Neuronal stem cell (in vitro differentiated cells): ENCODE measurements at regions not wholly inside any gene's neighbourhood (a gene's known extent, or its start where the extent isn't known, plus 50 kb on each side); places are given as distances from the start of the nearest gene placed in this dataset.
"Not testable (repeated sequence)": the region's sequence is repeated elsewhere in the genome, so short reads cannot be mapped to it uniquely, and the experiment has no call there.

Experiments used
- DNase-seq: peaks from one replicate; pipeline ENCODE4 v3.0.0-alpha.2; 2013; ENCODE audit warnings: low spot score
- H2AFZ ChIP-seq: one replicate; pipeline ENCODE4 v1.6.1; 2013; ENCODE audit warnings: mild to moderate bottlenecking, low read length, inconsistent platforms
- H2AK5ac ChIP-seq: 2 replicates; pipeline ENCODE4 v1.6.1; 2013; ENCODE audit warnings: low read depth, mild to moderate bottlenecking, inconsistent platforms, low read length, moderate library complexity, mixed read lengths
- H2BK120ac ChIP-seq: 2 replicates; pipeline ENCODE4 v1.6.1; 2013; ENCODE audit warnings: low read depth, mild to moderate bottlenecking, inconsistent platforms, low read length, moderate library complexity, mixed read lengths
- H2BK12ac ChIP-seq: one replicate; pipeline ENCODE4 v1.6.1; 2013; ENCODE audit warnings: low read length, inconsistent platforms
- H2BK15ac ChIP-seq: 2 replicates; pipeline ENCODE4 v1.6.1; 2013; ENCODE audit warnings: mild to moderate bottlenecking, low read length, inconsistent platforms, mixed read lengths
- H2BK5ac ChIP-seq: one replicate; pipeline ENCODE4 v1.6.1; 2013; ENCODE audit warnings: inconsistent platforms, mild to moderate bottlenecking, low read length, moderate library complexity
- H3K14ac ChIP-seq: one replicate; pipeline ENCODE4 v1.6.1; 2013; ENCODE audit warnings: low read length, inconsistent platforms
- H3K18ac ChIP-seq: 2 replicates; pipeline ENCODE4 v1.6.1; 2013; ENCODE audit warnings: low read length, inconsistent platforms
- H3K23ac ChIP-seq: 2 replicates; pipeline ENCODE4 v1.6.1; 2013; ENCODE audit warnings: low read depth, mild to moderate bottlenecking, mixed read lengths, low read length, inconsistent platforms; ENCODE audit not compliant: poor library complexity
- H3K27ac ChIP-seq: replicated peaks from 3 replicates; pipeline ENCODE4 v1.5.1; 2013; ENCODE audit warnings: low read length, inconsistent platforms
- H3K27me3 ChIP-seq, 3 experiments: 2 replicates each; pipeline ENCODE4 v1.6.1; 2013; ENCODE audit warnings: low read length in 3 of 3, mild to moderate bottlenecking in 2 of 3, inconsistent platforms in 1 of 3, low read depth in 1 of 3, mixed read lengths in 1 of 3, moderate library complexity in 1 of 3; ENCODE audit not compliant: control insufficient read depth in 3 of 3, insufficient read depth in 3 of 3
- H3K36me3 ChIP-seq, 2 donors: replicated peaks in 1 of 2; 2 replicates each; pipeline ENCODE4 v1.6.1; 2013; ENCODE audit warnings: low read length in 2 of 2; ENCODE audit not compliant: control insufficient read depth in 2 of 2, insufficient read depth in 2 of 2
- H3K4ac ChIP-seq: 2 replicates; pipeline ENCODE4 v1.6.1; 2013; ENCODE audit warnings: inconsistent platforms, mild to moderate bottlenecking, low read length, moderate library complexity
- H3K4me1 ChIP-seq, 2 donors: 1 replicate in 1 of 2; 2 replicates in 1 of 2; pipeline ENCODE4 v1.6.1; 2013; ENCODE audit warnings: low read length in 2 of 2, low read depth in 1 of 2; ENCODE audit not compliant: control insufficient read depth in 2 of 2, insufficient read depth in 1 of 2
- H3K4me2 ChIP-seq: one replicate; pipeline ENCODE4 v1.6.1; 2013; ENCODE audit warnings: mild to moderate bottlenecking, low read length, inconsistent platforms; ENCODE audit not compliant: insufficient read depth, poor library complexity, severe bottlenecking
- H3K4me3 ChIP-seq, 2 donors: 2 replicates each; pipeline ENCODE4 v1.5.1; 2013; ENCODE audit warnings: low read length in 2 of 2, mild to moderate bottlenecking in 2 of 2, inconsistent platforms in 1 of 2, moderate library complexity in 1 of 2
- H3K79me1 ChIP-seq: one replicate; pipeline ENCODE4 v1.6.1; 2013; ENCODE audit warnings: low read depth, mild to moderate bottlenecking, inconsistent platforms, low read length, moderate library complexity
- H3K9ac ChIP-seq: one replicate; pipeline ENCODE4 v1.6.1; 2013; ENCODE audit warnings: mild to moderate bottlenecking, low read depth, low read length, inconsistent platforms; ENCODE audit not compliant: poor library complexity
- H3K9me3 ChIP-seq, 2 donors: replicated peaks in 1 of 2; 2 replicates each; pipeline versions ENCODE3 to v1.6.1; 2013; ENCODE audit warnings: low read length in 2 of 2, mild to moderate bottlenecking in 2 of 2, inconsistent platforms in 1 of 2, low read depth in 1 of 2, mixed read lengths in 1 of 2, moderate library complexity in 1 of 2; ENCODE audit not compliant: control insufficient read depth in 2 of 2, insufficient read depth in 1 of 2
- H4K8ac ChIP-seq: one replicate; pipeline ENCODE4 v1.6.1; 2013; ENCODE audit warnings: low read depth, mild to moderate bottlenecking, inconsistent platforms, low read length, moderate library complexity
- H4K91ac ChIP-seq: one replicate; pipeline ENCODE4 v1.6.1; 2013; ENCODE audit warnings: low read length, low read depth, mild to moderate bottlenecking, inconsistent platforms; ENCODE audit not compliant: poor library complexity
- WGBS, 2 donors: extraction: QIAGEN DNeasy Blood & Tissue Kit; methylation state at CpG; one replicate each; pipeline ENCODE4 v1.1.7; 2013; ENCODE audit warnings: missing lambda C conversion rate in 2 of 2, mixed read lengths in 1 of 2; ENCODE audit not compliant: insufficient read length in 2 of 2, insufficient replicate concordance in 1 of 2; ENCODE audit errors: extremely low coverage in 2 of 2; 5-methylcytosine and 5-hydroxymethylcytosine counted together

- not testable (repeated sequence) for H3K4me3 ChIP-seq, H3K4me1 ChIP-seq, H2AK5ac ChIP-seq, H3K14ac ChIP-seq, H2BK5ac ChIP-seq, H3K18ac ChIP-seq, H3K23ac ChIP-seq, H4K8ac ChIP-seq, H3K79me1 ChIP-seq, H3K27me3 ChIP-seq, H3K4ac ChIP-seq, H4K91ac ChIP-seq, H3K27ac ChIP-seq, H3K9me3 ChIP-seq, H2BK12ac ChIP-seq, H2AFZ ChIP-seq, H2BK120ac ChIP-seq, H2BK15ac ChIP-seq, H3K36me3 ChIP-seq, DNase-seq, H3K9ac ChIP-seq
- H3K4me2 ChIP-seq = peak overlapping the region; percentile 18
- no CpG with 5 or more reads among the region's 15 CpGs for whole genome bisulfite sequencing, 2 donors
These were observed 164.1 kb upstream of the PLGLB2 start for GRCh38 chr2:87583803-87584202.

- H2BK15ac ChIP-seq, H2BK12ac ChIP-seq, H2BK120ac ChIP-seq, H3K36me3 ChIP-seq, H3K4ac ChIP-seq, DNase-seq, H3K4me1 ChIP-seq, H3K27me3 ChIP-seq, H4K8ac ChIP-seq, H3K9me3 ChIP-seq, H3K14ac ChIP-seq, H3K18ac ChIP-seq, H3K79me1 ChIP-seq, H2AK5ac ChIP-seq, H3K23ac ChIP-seq, H3K4me3 ChIP-seq, H2BK5ac ChIP-seq, H2AFZ ChIP-seq, H3K27ac ChIP-seq, H4K91ac ChIP-seq: not testable (repeated sequence)
- Histone ChIP-seq H3K4me2 (peak overlapping the region; percentile 45), H3K9ac (peak overlapping the region; percentile 81)
- WGBS, 2 donors = no CpG with 5 or more reads among the region's 35 CpGs
These were observed 163.5 kb upstream of the PLGLB2 start for GRCh38 chr2:87584268-87584906.

- H3K4me3 ChIP-seq, H3K4me1 ChIP-seq, H2AFZ ChIP-seq, H3K4ac ChIP-seq, H3K9me3 ChIP-seq, H3K27ac ChIP-seq, H3K23ac ChIP-seq, H2BK5ac ChIP-seq, H2BK12ac ChIP-seq, H2BK120ac ChIP-seq, H3K27me3 ChIP-seq, H3K9ac ChIP-seq, H3K79me1 ChIP-seq, H4K91ac ChIP-seq, H3K14ac ChIP-seq, H3K18ac ChIP-seq, H2BK15ac ChIP-seq, H3K4me2 ChIP-seq, H4K8ac ChIP-seq, H2AK5ac ChIP-seq, H3K36me3 ChIP-seq, DNase-seq: not testable (repeated sequence)
- WGBS, 2 donors = no CpG with 5 or more reads among the region's 1 CpG
These were observed 160.0 kb upstream of the PLGLB2 start for GRCh38 chr2:87587934-87588333.

GRCh38 chr2:87592974-87593373 is 154.9 kb upstream of the PLGLB2 start:
- H2BK15ac ChIP-seq, H3K9ac ChIP-seq, H4K8ac ChIP-seq, DNase-seq, H3K79me1 ChIP-seq, H2AK5ac ChIP-seq, H3K27ac ChIP-seq, H2AFZ ChIP-seq, H3K18ac ChIP-seq, H4K91ac ChIP-seq, H3K27me3 ChIP-seq, H2BK120ac ChIP-seq, H3K4me3 ChIP-seq, H3K36me3 ChIP-seq, H3K14ac ChIP-seq, H2BK5ac ChIP-seq, H3K4me2 ChIP-seq, H2BK12ac ChIP-seq, H3K9me3 ChIP-seq, H3K4me1 ChIP-seq, H3K4ac ChIP-seq, H3K23ac ChIP-seq: not testable (repeated sequence)
- WGBS, 2 donors = no CpG with 5 or more reads among the region's 4 CpGs
